CD14-positive monocyte (primary cell): ENCODE measurements at regions not wholly inside any gene's neighbourhood (a gene's known extent, or its start where the extent isn't known, plus 50 kb on each side); places are given as distances from the start of the nearest gene placed in this dataset.

ENCODE experiments used
- DNase-seq, 3 donors: peaks; one replicate each; pipeline ENCODE4 v3.0.0-alpha.2; 2011 to 2022
- H2AFZ ChIP-seq: 2 replicates; pipeline ENCODE4 v1.6.0; 2012; ENCODE audit warnings: mild to moderate bottlenecking, low read depth, low read length, inconsistent platforms; ENCODE audit not compliant: insufficient read depth, poor library complexity, severe bottlenecking
- H3K27ac ChIP-seq, 2 donors: 1 replicate in 1 of 2; 2 replicates in 1 of 2; pipeline ENCODE4 v1.5.1; 2012 to 2013; ENCODE audit warnings: low read length in 2 of 2, control low read depth in 1 of 2, inconsistent platforms in 1 of 2, low read depth in 1 of 2, mild to moderate bottlenecking in 1 of 2
- H3K27me3 ChIP-seq, 2 donors: one replicate each; pipeline versions ENCODE4 v1.6.0 to v1.6.1; 2011 to 2013; ENCODE audit warnings: low read length in 2 of 2; ENCODE audit not compliant: control insufficient read depth in 2 of 2, insufficient read depth in 2 of 2
- H3K36me3 ChIP-seq, 2 donors: replicated peaks in 1 of 2; 1 replicate in 1 of 2; 2 replicates in 1 of 2; pipeline versions ENCODE4 v1.5.1 to v1.6.1; 2012 to 2013; ENCODE audit warnings: low read length in 2 of 2, control low read depth in 1 of 2, inconsistent platforms in 1 of 2, mild to moderate bottlenecking in 1 of 2; ENCODE audit not compliant: insufficient read depth in 2 of 2, control insufficient read depth in 1 of 2
- H3K4me1 ChIP-seq, 2 donors: 1 replicate in 1 of 2; 2 replicates in 1 of 2; pipeline versions ENCODE4 v1.5.1 to v1.6.1; 2012 to 2013; ENCODE audit warnings: low read length in 2 of 2, control low read depth in 1 of 2, inconsistent platforms in 1 of 2, mild to moderate bottlenecking in 1 of 2, moderate library complexity in 1 of 2; ENCODE audit not compliant: insufficient read depth in 2 of 2, control insufficient read depth in 1 of 2
- H3K4me2 ChIP-seq: replicated peaks from 2 replicates; pipeline ENCODE3; 2012; ENCODE audit warnings: low read length, moderate library complexity, mild to moderate bottlenecking; ENCODE audit not compliant: poor library complexity, severe bottlenecking; ENCODE audit errors: extremely low read depth
- H3K4me3 ChIP-seq, 3 experiments: fragments of 200-600 bp in 1 of 3; sonication (generic) in 1 of 3; replicated peaks in 1 of 3; 1 replicate in 2 of 3; 2 replicates in 1 of 3; pipeline ENCODE4 v1.5.1; 2011 to 2013; ENCODE audit warnings: low read length in 3 of 3, mild to moderate bottlenecking in 3 of 3, control low read depth in 2 of 3, low read depth in 2 of 3, inconsistent platforms in 1 of 3, moderate library complexity in 1 of 3
- H3K79me2 ChIP-seq: 2 replicates; pipeline ENCODE4 v1.6.0; 2012; ENCODE audit warnings: mild to moderate bottlenecking, control low read depth, inconsistent platforms, low read length, moderate library complexity; ENCODE audit not compliant: insufficient read depth
- H3K9ac ChIP-seq: 2 replicates; pipeline ENCODE4 v1.6.0; 2017; ENCODE audit warnings: low read length, mild to moderate bottlenecking; ENCODE audit not compliant: insufficient read depth, poor library complexity, severe bottlenecking
- H3K9me3 ChIP-seq, 2 donors: replicated peaks in 1 of 2; 1 replicate in 1 of 2; 2 replicates in 1 of 2; pipeline versions ENCODE4 v1.5.1 to v1.6.1; 2012 to 2013; ENCODE audit warnings: low read length in 2 of 2, control low read depth in 1 of 2; ENCODE audit not compliant: control insufficient read depth in 1 of 2, insufficient read depth in 1 of 2
- H4K20me1 ChIP-seq: 2 replicates; pipeline ENCODE4 v1.6.0; 2012; ENCODE audit warnings: mild to moderate bottlenecking, low read length, control low read depth, moderate library complexity; ENCODE audit not compliant: insufficient read depth
- H3K27ac Mint-ChIP-seq, 7 donors: one replicate each; pipeline ENCODE4 v1.8.0; 2020; ENCODE audit warnings: mild to moderate bottlenecking in 7 of 7, mixed read lengths in 7 of 7, moderate library complexity in 6 of 7, inconsistent platforms in 2 of 7
- H3K27me3 Mint-ChIP-seq, 3 donors: one replicate each; pipeline ENCODE4 v1.8.0; 2021 to 2022; ENCODE audit warnings: low read depth in 3 of 3, mild to moderate bottlenecking in 3 of 3, mixed read lengths in 3 of 3, moderate library complexity in 3 of 3, inconsistent platforms in 1 of 3
- H3K36me3 Mint-ChIP-seq, 2 donors: one replicate each; pipeline ENCODE4 v1.8.0; 2020; ENCODE audit warnings: mixed read lengths in 2 of 2, inconsistent platforms in 1 of 2, mild to moderate bottlenecking in 1 of 2
- H3K4me1 Mint-ChIP-seq: one replicate; pipeline ENCODE4 v1.8.0; 2020; ENCODE audit warnings: mild to moderate bottlenecking, mixed read lengths
- H3K4me3 Mint-ChIP-seq, 2 donors: one replicate each; pipeline ENCODE4 v1.8.0; 2020; ENCODE audit warnings: mild to moderate bottlenecking in 2 of 2, mixed read lengths in 2 of 2, moderate library complexity in 1 of 2
- H3K9me3 Mint-ChIP-seq, 7 donors: one replicate each; pipeline ENCODE4 v1.8.0; 2020 to 2022; ENCODE audit warnings: mixed read lengths in 7 of 7, mild to moderate bottlenecking in 6 of 7, moderate library complexity in 6 of 7, inconsistent platforms in 2 of 7
- CTCF ChIP-seq: fragments of 200-600 bp; IDR thresholded peaks from one replicate; pipeline ENCODE4 v1.8.0; 2022; ENCODE audit warnings: antibody characterized with exemption, mild to moderate bottlenecking
- WGBS: methylation state at CpG from one replicate; pipeline ENCODE4 v1.1.5; 2013; ENCODE audit warnings: missing lambda C conversion rate; ENCODE audit not compliant: insufficient coverage; 5-methylcytosine and 5-hydroxymethylcytosine counted together
- intact Hi-C, 2 donors: fragments of 100-400 bp; cut with micrococcal nuclease; formaldehyde crosslinking; loops; one replicate each; pipeline versions ENCODE4 v1.15.0 to v1.15.1; 2023

GRCh38 chr16:35748621-35749252, 2289.3 kb downstream of the TP53TG3F start:
- H3K36me3 ChIP-seq, result no peaks in the 10 kb centered on the region
- H3K9ac ChIP-seq, result no peak overlapping the region
- TF ChIP-seq CTCF, result no peak
- peaks cover 86 to 91% of the 10 kb centered on the region in 2 donors for H3K9me3 ChIP-seq
- Mint-ChIP-seq H3K36me3 (no peaks in the 10 kb centered on the region), H3K27ac (no peak overlapping the region), H3K4me1 (no peaks in the 10 kb centered on the region), H3K27me3 (peaks cover 0 to 1% (median 0%) of the 10 kb centered on the region in 3 donors), H3K4me3 (no peak overlapping the region), H3K9me3 (peaks cover 58 to 85% (median 75%) of the 10 kb centered on the region in 7 donors)
- H3K4me3 ChIP-seq, result no peak overlapping the region
- no peak for DNase-seq
- H3K27me3 ChIP-seq, result no peaks in the 10 kb centered on the region
- H2AFZ ChIP-seq, result no peak overlapping the region
- no peaks in the 10 kb centered on the region for H3K79me2 ChIP-seq
- 87% methylated on average over 21 of the region's 24 CpGs for WGBS
- H3K27ac ChIP-seq, result no peak overlapping the region
- H3K4me1 ChIP-seq, result no peaks in the 10 kb centered on the region
- no peaks in the 10 kb centered on the region for H4K20me1 ChIP-seq
- intact Hi-C loops, result no loop called here
- no peak overlapping the region for H3K4me2 ChIP-seq

GRCh38 chr16:35749253-35750141, 2290.1 kb downstream of the TP53TG3F start:
- WGBS, result 87% methylated on average over 38 of the region's 43 CpGs
- peaks cover 93 to 94% of the 10 kb centered on the region in 2 donors for H3K9me3 ChIP-seq

More at GRCh38 chr16:35749253-35750141, 2290.1 kb downstream of the TP53TG3F start:
- no peak overlapping the region for H3K4me3 ChIP-seq
- H3K4me3 Mint-ChIP-seq, result no peak overlapping the region
- H3K27ac ChIP-seq, result no peak overlapping the region
- no peak for DNase-seq
- H3K9ac ChIP-seq, result no peak overlapping the region
- H3K36me3 ChIP-seq, result no peaks in the 10 kb centered on the region
- TF ChIP-seq CTCF, result no peak
- no peaks in the 10 kb centered on the region for H4K20me1 ChIP-seq
- no peak overlapping the region for H3K4me2 ChIP-seq
- H3K27ac Mint-ChIP-seq, result no peak overlapping the region
- intact Hi-C loops, result no loop called here
- H3K4me1 ChIP-seq, result no peaks in the 10 kb centered on the region
- H3K9me3 Mint-ChIP-seq, result peaks cover 57 to 85% (median 77%) of the 10 kb centered on the region in 7 donors
- H3K27me3 ChIP-seq, result no peaks in the 10 kb centered on the region
- no peaks in the 10 kb centered on the region for H3K36me3 Mint-ChIP-seq
- no peak overlapping the region for H2AFZ ChIP-seq
- no peaks in the 10 kb centered on the region for H3K4me1 Mint-ChIP-seq
- peaks cover 0 to 3% (median 0%) of the 10 kb centered on the region in 3 donors for H3K27me3 Mint-ChIP-seq
- no peaks in the 10 kb centered on the region for H3K79me2 ChIP-seq
